Nephron progenitor cell (in vitro differentiated cells): ENCODE measurements at regions not wholly inside any gene's neighbourhood (a gene's known extent, or its start where the extent isn't known, plus 50 kb on each side); places are given as distances from the start of the nearest gene placed in this dataset.
A peak's percentile ranks its signal among the peaks of the same experiment; 100 is the strongest.

Experiments used
- DNase-seq: peaks from one replicate; pipeline ENCODE4 v3.0.0; 2021
- H3K27ac Mint-ChIP-seq: 2 replicates; pipeline ENCODE4 v1.8.0; 2021; ENCODE audit warnings: mild to moderate bottlenecking, moderate library complexity, mixed read lengths
- H3K27me3 Mint-ChIP-seq: 2 replicates; pipeline ENCODE4 v1.8.0; 2021; ENCODE audit warnings: mild to moderate bottlenecking, low read depth, mixed read lengths; ENCODE audit not compliant: poor library complexity
- H3K36me3 Mint-ChIP-seq: 2 replicates; pipeline ENCODE4 v1.8.0; 2021; ENCODE audit warnings: low read depth, mixed read lengths
- H3K4me1 Mint-ChIP-seq: 2 replicates; pipeline ENCODE4 v1.8.0; 2021; ENCODE audit warnings: mixed read lengths
- H3K4me3 Mint-ChIP-seq: 2 replicates; pipeline ENCODE4 v1.8.0; 2021; ENCODE audit warnings: mild to moderate bottlenecking, moderate library complexity, mixed read lengths
- H3K9me3 Mint-ChIP-seq: 2 replicates; pipeline ENCODE4 v1.8.0; 2021; ENCODE audit warnings: mild to moderate bottlenecking, moderate library complexity, mixed read lengths
- CTCF ChIP-seq: fragments of 200-600 bp; sonication (generic); IDR thresholded peaks from 2 replicates; pipeline ENCODE4 v1.5.0; 2021; ENCODE audit warnings: antibody characterized with exemption

DNA sequence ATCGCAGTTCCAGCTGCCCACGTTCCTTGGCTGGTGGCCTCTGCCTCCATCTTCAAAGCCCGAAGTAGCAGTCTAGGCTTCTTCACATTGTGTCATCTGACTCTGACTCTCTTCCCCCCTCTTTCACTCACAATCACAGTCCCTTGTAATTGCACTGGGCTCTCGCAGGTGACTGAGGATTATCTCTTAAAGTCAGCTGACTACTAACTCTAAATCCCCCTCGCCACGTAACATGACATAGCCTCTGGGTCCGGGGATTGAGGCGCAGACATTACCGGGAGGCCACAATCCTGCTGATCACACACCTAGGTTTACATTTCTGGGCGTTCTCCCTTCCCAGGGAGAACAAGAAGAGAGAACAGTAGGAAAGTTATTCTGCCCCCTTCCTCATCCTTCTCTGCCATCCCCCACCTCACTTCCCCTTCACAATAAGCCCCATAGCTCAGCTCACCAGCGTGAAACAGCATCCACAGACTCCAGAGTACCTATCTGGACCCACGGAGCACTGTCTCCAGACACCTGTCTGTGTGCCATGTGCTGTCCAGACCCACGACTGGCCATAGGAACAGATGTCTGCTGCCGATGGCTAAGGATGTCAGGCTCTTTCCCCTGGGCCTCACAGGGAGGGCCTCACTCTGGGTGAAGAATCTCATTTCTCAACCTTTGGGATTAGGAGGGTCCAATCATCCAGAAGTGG is 64.3 kb upstream of the FZD7 start:
- H3K9me3 Mint-ChIP-seq = no peaks in the 10 kb centered on the region
- peak overlapping the region; percentile 69 for H3K27ac Mint-ChIP-seq
- no peaks in the 10 kb centered on the region for H3K36me3 Mint-ChIP-seq
- no peak for TF ChIP-seq CTCF
- peaks cover 13% of the 10 kb centered on the region for H3K27me3 Mint-ChIP-seq
- H3K4me1 Mint-ChIP-seq = peaks cover 81% of the 10 kb centered on the region
- H3K4me3 Mint-ChIP-seq = peak overlapping the region; percentile 49
- DNase-seq = no peak

DNA sequence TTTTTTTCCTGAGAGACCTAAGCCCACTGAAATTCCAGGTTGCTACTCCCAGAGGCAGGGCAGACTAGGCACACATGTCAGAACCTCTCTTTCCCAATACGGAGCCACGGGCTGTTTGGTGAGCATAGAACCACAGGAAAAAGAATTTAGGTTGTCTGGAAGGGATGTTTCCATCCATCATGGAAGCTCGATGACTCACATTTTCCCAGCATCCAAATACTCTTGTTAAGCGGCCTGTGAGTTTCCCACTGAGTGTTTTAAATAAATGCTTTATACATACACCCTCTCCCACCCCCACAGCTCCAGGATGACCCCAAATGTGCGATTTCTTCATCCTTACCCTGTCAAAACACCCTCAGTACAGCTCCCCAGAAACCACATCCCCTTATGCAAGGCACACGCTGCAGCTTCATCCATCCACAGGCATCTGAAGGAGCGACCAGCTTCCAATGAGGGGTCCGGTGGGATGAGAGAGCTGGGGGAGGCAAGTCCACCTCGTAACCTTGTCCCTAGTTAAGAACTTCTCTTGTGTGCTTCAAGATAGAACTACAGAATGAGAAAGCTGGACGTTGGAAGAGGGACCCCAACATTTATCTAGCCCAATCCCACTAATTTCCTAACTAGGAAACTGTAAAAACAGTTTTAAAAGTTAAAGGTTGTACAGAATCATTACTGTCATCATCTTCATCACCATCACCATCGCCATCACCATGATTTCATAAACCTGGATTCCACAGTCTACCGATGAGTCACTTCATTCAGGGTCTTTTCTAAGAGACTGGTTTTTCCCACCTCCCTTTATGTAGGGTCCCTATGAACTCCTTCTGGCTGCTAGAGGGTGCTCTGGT is 63.5 kb upstream of the FZD7 start:
- no peaks in the 10 kb centered on the region for H3K9me3 Mint-ChIP-seq
- peaks cover 14% of the 10 kb centered on the region for H3K27me3 Mint-ChIP-seq
- H3K4me1 Mint-ChIP-seq = peaks cover 81% of the 10 kb centered on the region
- H3K27ac Mint-ChIP-seq = no peak overlapping the region
- H3K36me3 Mint-ChIP-seq = no peaks in the 10 kb centered on the region
- H3K4me3 Mint-ChIP-seq = no peak overlapping the region
- DNase-seq = no peak
- TF ChIP-seq CTCF = no peak

- H3K4me1 Mint-ChIP-seq = peaks cover 81% of the 10 kb centered on the region
- peaks cover 16% of the 10 kb centered on the region for H3K27me3 Mint-ChIP-seq
- no peak overlapping the region for H3K4me3 Mint-ChIP-seq
- no peaks in the 10 kb centered on the region for H3K36me3 Mint-ChIP-seq
- no peaks in the 10 kb centered on the region for H3K9me3 Mint-ChIP-seq
- TF ChIP-seq CTCF = no peak
- DNase-seq = no peak
- no peak overlapping the region for H3K27ac Mint-ChIP-seq
Observed at GRCh38 chr2:201970786-201971108, 62.9 kb upstream of the FZD7 start.

- TF ChIP-seq CTCF = no peak
- H3K27ac Mint-ChIP-seq = no peak overlapping the region
Observed at GRCh38 chr2:201971531-201972228, 62.0 kb upstream of the FZD7 start.

GRCh38 chr2:201972621-201973255 is 60.9 kb upstream of the FZD7 start:
- Mint-ChIP-seq H3K4me3 (no peak overlapping the region), H3K36me3 (no peaks in the 10 kb centered on the region), H3K27me3 (peaks cover 12% of the 10 kb centered on the region), H3K27ac (peak overlapping the region; percentile 25), H3K4me1 (peaks cover 84% of the 10 kb centered on the region), H3K9me3 (no peaks in the 10 kb centered on the region)
- no peak for TF ChIP-seq CTCF
- DNase-seq = no peak

More at GRCh38 chr2:201971531-201972228, 62.0 kb upstream of the FZD7 start:
- H3K9me3 Mint-ChIP-seq = no peaks in the 10 kb centered on the region
- DNase-seq = no peak
- peaks cover 16% of the 10 kb centered on the region for H3K27me3 Mint-ChIP-seq
- H3K4me3 Mint-ChIP-seq = no peak overlapping the region
- peaks cover 84% of the 10 kb centered on the region for H3K4me1 Mint-ChIP-seq
- H3K36me3 Mint-ChIP-seq = no peaks in the 10 kb centered on the region
